ENCODE measurements at regions not wholly inside any gene's neighbourhood (a gene's known extent, or its start where the extent isn't known, plus 50 kb on each side); places are given as distances from the start of the nearest gene placed in this dataset.

GRCh38 chr18:67194886-67195285 lies 321.6 kb downstream of the DSEL start:
- Histone ChIP-seq H3K9me2 (replicated peaks; ENCODE audit: insufficient read depth) (no peaks in the 10 kb centered on the region), H3K79me2 (no peaks in the 10 kb centered on the region), H3K4me3 (no peak overlapping the region), H3K9me3 (ENCODE audit: low read depth) (no peaks in the 10 kb centered on the region), H3K27ac (no peak overlapping the region), H3K36me3 (replicated peaks; ENCODE audit: insufficient read depth, low read depth) (no peaks in the 10 kb centered on the region), H3K4me1 (ENCODE audit: insufficient read depth) (no peaks in the 10 kb centered on the region), H3K4me2 (no peak overlapping the region), H3K27me3 (no peaks in the 10 kb centered on the region), H4K20me1 (ENCODE audit: insufficient read depth, poor library complexity, severe bottlenecking) (no peaks in the 10 kb centered on the region), H2AFZ (no peak overlapping the region)
- TF ChIP-seq EZH2 (IDR thresholded peaks at IDR 0.05; ENCODE audit: borderline replicate concordance) (no peak), CTCF (IDR thresholded peaks at IDR 0.05; ENCODE audit: poor library complexity) (no peak), EZH2phosphoT487 (IDR thresholded peaks at IDR 0.05; ENCODE audit: low read depth, severe bottlenecking, unreplicated experiment) (no peak)
- no peak for DNase-seq (ENCODE audit: low spot score)
- 69% methylated on average over 5 of the region's 5 CpGs for WGBS (ENCODE audit: low lambda C conversion rate, missing lambda C conversion rate)

GRCh38 chr18:67192535-67192934 lies 324.0 kb downstream of the DSEL start:
- Histone ChIP-seq H2AFZ (no peak overlapping the region), H3K79me2 (no peaks in the 10 kb centered on the region), H3K4me2 (no peak overlapping the region), H3K27me3 (no peaks in the 10 kb centered on the region), H4K20me1 (ENCODE audit: insufficient read depth, poor library complexity, severe bottlenecking) (no peaks in the 10 kb centered on the region), H3K4me1 (ENCODE audit: insufficient read depth) (no peaks in the 10 kb centered on the region), H3K9me3 (ENCODE audit: low read depth) (no peaks in the 10 kb centered on the region), H3K36me3 (replicated peaks; ENCODE audit: insufficient read depth, low read depth) (no peaks in the 10 kb centered on the region), H3K27ac (no peak overlapping the region), H3K9me2 (replicated peaks; ENCODE audit: insufficient read depth) (no peaks in the 10 kb centered on the region), H3K4me3 (no peak overlapping the region)
- 80% methylated on average over 5 of the region's 5 CpGs for WGBS (ENCODE audit: low lambda C conversion rate, missing lambda C conversion rate)
- TF ChIP-seq EZH2 (IDR thresholded peaks at IDR 0.05; ENCODE audit: borderline replicate concordance), result no peak
- no peak for TF ChIP-seq EZH2phosphoT487 (IDR thresholded peaks at IDR 0.05; ENCODE audit: low read depth, severe bottlenecking, unreplicated experiment)
- TF ChIP-seq CTCF (IDR thresholded peaks at IDR 0.05; ENCODE audit: poor library complexity), result no peak
- DNase-seq (ENCODE audit: low spot score), result no peak

- Histone ChIP-seq H3K36me3 (replicated peaks; ENCODE audit: insufficient read depth, low read depth) (no peaks in the 10 kb centered on the region), H3K9me2 (replicated peaks; ENCODE audit: insufficient read depth) (no peaks in the 10 kb centered on the region), H2AFZ (no peak overlapping the region), H3K4me2 (no peak overlapping the region), H3K4me3 (no peak overlapping the region), H3K9me3 (ENCODE audit: low read depth) (no peaks in the 10 kb centered on the region), H3K4me1 (ENCODE audit: insufficient read depth) (no peaks in the 10 kb centered on the region), H3K79me2 (no peaks in the 10 kb centered on the region), H3K27me3 (no peaks in the 10 kb centered on the region), H4K20me1 (ENCODE audit: insufficient read depth, poor library complexity, severe bottlenecking) (no peaks in the 10 kb centered on the region), H3K27ac (no peak overlapping the region)
- 59% methylated on average over 4 of the region's 4 CpGs for WGBS (ENCODE audit: low lambda C conversion rate, missing lambda C conversion rate)
- TF ChIP-seq EZH2phosphoT487 (IDR thresholded peaks at IDR 0.05; ENCODE audit: low read depth, severe bottlenecking, unreplicated experiment), result no peak
- no peak for TF ChIP-seq EZH2 (IDR thresholded peaks at IDR 0.05; ENCODE audit: borderline replicate concordance)
- no peak for TF ChIP-seq CTCF (IDR thresholded peaks at IDR 0.05; ENCODE audit: poor library complexity)
- no peak for DNase-seq (ENCODE audit: low spot score)
Measured at GRCh38 chr18:67183398-67183797, 333.1 kb downstream of the DSEL start.

GRCh38 chr18:67179726-67180125 lies 336.8 kb downstream of the DSEL start:
- WGBS (ENCODE audit: low lambda C conversion rate, missing lambda C conversion rate), result 71% methylated on average over 3 of the region's 3 CpGs
- no peak overlapping the region for H3K4me3 ChIP-seq
- no peaks in the 10 kb centered on the region for H4K20me1 ChIP-seq (ENCODE audit: insufficient read depth, poor library complexity, severe bottlenecking)

More at GRCh38 chr18:67179726-67180125, 336.8 kb downstream of the DSEL start:
- DNase-seq (ENCODE audit: low spot score), result no peak
- no peaks in the 10 kb centered on the region for H3K9me2 ChIP-seq (replicated peaks; ENCODE audit: insufficient read depth)
- no peaks in the 10 kb centered on the region for H3K27me3 ChIP-seq
- no peaks in the 10 kb centered on the region for H3K9me3 ChIP-seq (ENCODE audit: low read depth)
- H3K4me1 ChIP-seq (ENCODE audit: insufficient read depth), result no peaks in the 10 kb centered on the region
- H3K79me2 ChIP-seq, result no peaks in the 10 kb centered on the region
- TF ChIP-seq EZH2 (IDR thresholded peaks at IDR 0.05; ENCODE audit: borderline replicate concordance) (no peak), EZH2phosphoT487 (IDR thresholded peaks at IDR 0.05; ENCODE audit: low read depth, severe bottlenecking, unreplicated experiment) (no peak), CTCF (IDR thresholded peaks at IDR 0.05; ENCODE audit: poor library complexity) (no peak)
- H3K4me2 ChIP-seq, result no peak overlapping the region
- H2AFZ ChIP-seq, result no peak overlapping the region
- H3K36me3 ChIP-seq (replicated peaks; ENCODE audit: insufficient read depth, low read depth), result no peaks in the 10 kb centered on the region
- no peak overlapping the region for H3K27ac ChIP-seq

Measured in hepatocyte (in vitro differentiated cells).